ENCODE measurements at regions not wholly inside any gene's neighbourhood (a gene's known extent, or its start where the extent isn't known, plus 50 kb on each side); places are given as distances from the start of the nearest gene placed in this dataset.

- TF ChIP-seq CTCF (optimal IDR thresholded peaks at IDR 0.05 in 1 of 3, IDR thresholded peaks at IDR 0.05 in 1 of 3, conservative IDR thresholded peaks at IDR 0.05 in 1 of 3; ENCODE audit: extremely low read depth in 1 of 3, insufficient read depth in 2 of 3, low read length in 3 of 3), result no peak
- no peak for TF ChIP-seq EZH2 (IDR thresholded peaks at IDR 0.05; ENCODE audit: low read length)
Measured at GRCh38 chr21:36254106-36254941, 65.7 kb upstream of the MORC3 start.

Data from keratinocyte (primary cell).